HT1080 (cell line): ENCODE measurements at regions not wholly inside any gene's neighbourhood (a gene's known extent, or its start where the extent isn't known, plus 50 kb on each side); places are given as distances from the start of the nearest gene placed in this dataset.
A peak's percentile ranks its signal among the peaks of the same experiment; 100 is the strongest.
"Not testable (repeated sequence)": the region's sequence is repeated elsewhere in the genome, so short reads cannot be mapped to it uniquely, and the experiment has no call there.

ENCODE experiments used
- DNase-seq: peaks from one replicate; pipeline ENCODE4 v3.0.0-alpha.2; 2015; ENCODE audit warnings: low read depth

GRCh38 chr17:77288115-77288619, 147.4 kb downstream of the SEC14L1 start:
- no peak for DNase-seq

GRCh38 chr17:77290759-77291558, 150.2 kb downstream of the SEC14L1 start:
- DNase-seq = not testable (repeated sequence)

- DNase-seq = no peak
These were observed 151.0 kb downstream of the SEC14L1 start for GRCh38 chr17:77291591-77292386.

GRCh38 chr17:77294761-77295160, 154.0 kb downstream of the SEC14L1 start:
- DNase-seq = no peak

- no peak for DNase-seq
These were observed 154.6 kb downstream of the SEC14L1 start for GRCh38 chr17:77295241-77295853.

GRCh38 chr17:77296769-77297409, 156.1 kb downstream of the SEC14L1 start:
- DNase-seq = no peak

GRCh38 chr17:77297693-77298666, 157.2 kb downstream of the SEC14L1 start:
- DNase-seq = peak; percentile 51

GRCh38 chr17:77298811-77299210, 158.0 kb downstream of the SEC14L1 start:
- DNase-seq = no peak

- DNase-seq = no peak
These were observed 158.7 kb downstream of the SEC14L1 start for GRCh38 chr17:77299256-77300015.

- no peak for DNase-seq
These were observed 159.4 kb downstream of the SEC14L1 start for GRCh38 chr17:77300016-77300686.

GRCh38 chr17:77301694-77302266, 161.0 kb downstream of the SEC14L1 start:
- DNase-seq = no peak

- DNase-seq = no peak
These were observed 161.9 kb downstream of the SEC14L1 start for GRCh38 chr17:77302682-77303081.

- no peak for DNase-seq
These were observed 162.9 kb downstream of the SEC14L1 start for GRCh38 chr17:77303620-77304019.

GRCh38 chr17:77304051-77304745, 163.4 kb downstream of the SEC14L1 start:
- no peak for DNase-seq

GRCh38 chr17:77304746-77305473, 164.1 kb downstream of the SEC14L1 start:
- no peak for DNase-seq

GRCh38 chr17:77306048-77306789, 165.4 kb downstream of the SEC14L1 start:
- no peak for DNase-seq
